Testis (tissue), 2 donors: ENCODE measurements at regions not wholly inside any gene's neighbourhood (a gene's known extent, or its start where the extent isn't known, plus 50 kb on each side); places are given as distances from the start of the nearest gene placed in this dataset.

Source experiments
- DNase-seq: peaks from one replicate; pipeline ENCODE4 v3.0.0-alpha.2; 2019
- H3K27ac ChIP-seq, 2 donors: fragments of 200-600 bp; sonication (generic); one replicate each; pipeline ENCODE4 v1.5.1; 2019
- H3K27me3 ChIP-seq: fragments of 200-600 bp; sonication (generic); one replicate; pipeline ENCODE4 v1.5.1; 2019
- H3K36me3 ChIP-seq: fragments of 200-600 bp; sonication (generic); one replicate; pipeline ENCODE4 v1.5.1; 2017; ENCODE audit warnings: low read depth; ENCODE audit errors: missing control alignments
- H3K4me1 ChIP-seq: fragments of 200-600 bp; sonication (generic); one replicate; pipeline ENCODE4 v1.5.1; 2019
- H3K4me3 ChIP-seq, 2 donors: fragments of 200-600 bp; sonication (generic); one replicate each; pipeline ENCODE4 v1.5.1; 2017 to 2019
- H3K9me3 ChIP-seq: fragments of 200-600 bp; sonication (generic); one replicate; pipeline ENCODE4 v1.5.1; 2017
- CTCF ChIP-seq, 3 experiments: fragments of 450-650 bp in 2 of 3; fragments of 200-600 bp in 1 of 3; sonication (generic) in 1 of 3; IDR thresholded peaks; one replicate each; pipeline ENCODE4 v1.5.1; 2016 to 2019; ENCODE audit warnings: antibody characterized with exemption in 3 of 3, mild to moderate bottlenecking in 2 of 3, moderate library complexity in 1 of 3
- POLR2A ChIP-seq: fragments of 450-650 bp; IDR thresholded peaks from one replicate; pipeline ENCODE4 v1.6.1; 2017; ENCODE audit warnings: antibody characterized with exemption, mild to moderate bottlenecking, moderate library complexity
- WGBS, 2 donors: methylation state at CpG; one replicate each; pipeline ENCODE4 v1.1.5; 2018; 5-methylcytosine and 5-hydroxymethylcytosine counted together
- intact Hi-C: fragments of 100-400 bp; cut with DNase I; formaldehyde crosslinking; loops from one replicate; pipeline ENCODE4 v1.15.1; 2023; ENCODE audit warnings: low total_unique reads

- no peak for DNase-seq
- WGBS, 2 donors: 56% methylated on average over 3 of the region's 3 CpGs
- H3K9me3 ChIP-seq: no peaks in the 10 kb centered on the region
- no peak overlapping the region for H3K27ac ChIP-seq
- H3K36me3 ChIP-seq: no peaks in the 10 kb centered on the region
- no peak overlapping the region for H3K4me3 ChIP-seq
- TF ChIP-seq CTCF (IDR thresholded peaks at IDR 0.05) (peak in 2 of 3 experiments; percentile 17 to 32), POLR2A (no peak)
- H3K4me1 ChIP-seq: no peaks in the 10 kb centered on the region
- intact Hi-C loops: no loop called here
- H3K27me3 ChIP-seq: no peaks in the 10 kb centered on the region
Observed at GRCh38 chr6:132161283-132161682, 210.1 kb upstream of the CCN2 start.

- intact Hi-C loops: no loop called here
- no peaks in the 10 kb centered on the region for H3K36me3 ChIP-seq
- no peak overlapping the region for H3K4me3 ChIP-seq
- H3K4me1 ChIP-seq: no peaks in the 10 kb centered on the region
- H3K27ac ChIP-seq: no peak overlapping the region
- H3K27me3 ChIP-seq: no peaks in the 10 kb centered on the region
- no peak for DNase-seq
- H3K9me3 ChIP-seq: no peaks in the 10 kb centered on the region
- TF ChIP-seq POLR2A: no peak
- TF ChIP-seq CTCF (IDR thresholded peaks at IDR 0.05): no peak
- 68 to 78% methylated on average over 9 of the region's 9 CpGs for WGBS, 2 donors
Observed at GRCh38 chr6:132153221-132153898, 202.2 kb upstream of the CCN2 start.

GRCh38 chr6:132147530-132148011 lies 196.4 kb upstream of the CCN2 start:
- no peak overlapping the region for H3K27ac ChIP-seq
- H3K27me3 ChIP-seq: no peaks in the 10 kb centered on the region
- H3K4me1 ChIP-seq: no peaks in the 10 kb centered on the region
- no peak for DNase-seq
- no peaks in the 10 kb centered on the region for H3K36me3 ChIP-seq
- TF ChIP-seq POLR2A (no peak), CTCF (IDR thresholded peaks at IDR 0.05) (no peak)
- WGBS, 2 donors: 44 to 63% methylated on average over 2 of the region's 2 CpGs
- no peak overlapping the region for H3K4me3 ChIP-seq
- intact Hi-C loops: no loop called here
- no peaks in the 10 kb centered on the region for H3K9me3 ChIP-seq

GRCh38 chr6:132144456-132144855 lies 193.3 kb upstream of the CCN2 start:
- Histone ChIP-seq H3K36me3 (no peaks in the 10 kb centered on the region), H3K27me3 (no peaks in the 10 kb centered on the region), H3K4me3 (no peak overlapping the region), H3K27ac (no peak overlapping the region), H3K9me3 (no peaks in the 10 kb centered on the region), H3K4me1 (no peaks in the 10 kb centered on the region)
- no peak for DNase-seq
- intact Hi-C loops: no loop called here
- TF ChIP-seq POLR2A (no peak), CTCF (IDR thresholded peaks at IDR 0.05) (no peak)

GRCh38 chr6:132143258-132143657 lies 192.1 kb upstream of the CCN2 start:
- no peaks in the 10 kb centered on the region for H3K36me3 ChIP-seq
- TF ChIP-seq POLR2A (no peak), CTCF (IDR thresholded peaks at IDR 0.05) (no peak)
- 48 to 75% methylated on average over 1 of the region's 1 CpG for WGBS, 2 donors
- H3K27me3 ChIP-seq: no peaks in the 10 kb centered on the region
- DNase-seq: no peak
- no peak overlapping the region for H3K4me3 ChIP-seq
- H3K4me1 ChIP-seq: no peaks in the 10 kb centered on the region
- H3K9me3 ChIP-seq: no peaks in the 10 kb centered on the region
- intact Hi-C loops: no loop called here
- H3K27ac ChIP-seq: no peak overlapping the region
